ENCODE measurements at regions not wholly inside any gene's neighbourhood (a gene's known extent, or its start where the extent isn't known, plus 50 kb on each side); places are given as distances from the start of the nearest gene placed in this dataset.
"Not testable (repeated sequence)": the region's sequence is repeated elsewhere in the genome, so short reads cannot be mapped to it uniquely, and the experiment has no call there.

GRCh38 chr4:130008461-130008860 lies 912.5 kb downstream of the C4orf33 start:
- DNase-seq (ENCODE audit: low read depth): no peak

DNA sequence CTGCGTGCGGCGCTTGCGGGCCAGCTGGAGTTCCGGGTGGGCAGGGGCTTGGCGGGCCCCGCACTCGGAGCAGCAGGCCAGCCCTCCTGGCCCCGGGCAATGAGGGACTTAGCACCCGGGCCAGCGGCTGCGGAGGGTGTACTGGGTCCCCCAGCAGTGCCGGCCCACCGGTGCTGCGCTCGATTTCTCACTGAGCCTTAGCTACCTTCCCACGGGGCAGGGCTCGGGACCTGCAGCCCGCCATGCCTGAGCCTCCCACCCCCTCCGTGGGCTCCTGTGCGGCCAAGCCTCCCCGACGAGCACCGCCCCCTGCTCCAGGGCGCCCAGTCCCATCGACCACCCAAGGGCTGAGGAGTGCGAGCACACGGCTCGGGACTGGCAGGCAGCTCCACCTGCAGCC lies 916.9 kb downstream of the C4orf33 start:
- not testable (repeated sequence) for DNase-seq (ENCODE audit: low read depth)

- DNase-seq (ENCODE audit: low read depth): no peak
Observed at GRCh38 chr4:130021706-130022105, 925.8 kb downstream of the C4orf33 start.

DNA sequence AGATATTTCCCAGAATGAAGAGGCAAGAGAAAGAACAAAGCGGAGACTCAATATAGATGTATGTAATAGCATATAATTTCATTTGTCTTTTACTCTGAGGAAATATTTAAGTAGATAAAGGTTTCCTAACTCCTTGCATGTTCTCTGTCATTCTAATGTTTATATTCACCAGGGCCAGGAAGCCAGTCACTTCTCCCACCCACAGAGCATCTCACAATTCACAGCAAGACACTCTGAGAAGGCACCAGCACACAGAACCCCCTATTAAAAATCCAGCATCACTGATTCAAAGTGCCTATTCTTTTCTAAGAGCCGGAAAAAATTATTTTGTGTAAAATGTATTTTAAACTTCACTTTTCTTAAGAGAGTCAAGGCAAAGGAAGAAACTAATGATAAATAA lies 927.1 kb downstream of the C4orf33 start:
- no peak for DNase-seq (ENCODE audit: low read depth)

GRCh38 chr4:130025701-130026100 lies 929.7 kb downstream of the C4orf33 start:
- DNase-seq (ENCODE audit: low read depth): no peak

DNA sequence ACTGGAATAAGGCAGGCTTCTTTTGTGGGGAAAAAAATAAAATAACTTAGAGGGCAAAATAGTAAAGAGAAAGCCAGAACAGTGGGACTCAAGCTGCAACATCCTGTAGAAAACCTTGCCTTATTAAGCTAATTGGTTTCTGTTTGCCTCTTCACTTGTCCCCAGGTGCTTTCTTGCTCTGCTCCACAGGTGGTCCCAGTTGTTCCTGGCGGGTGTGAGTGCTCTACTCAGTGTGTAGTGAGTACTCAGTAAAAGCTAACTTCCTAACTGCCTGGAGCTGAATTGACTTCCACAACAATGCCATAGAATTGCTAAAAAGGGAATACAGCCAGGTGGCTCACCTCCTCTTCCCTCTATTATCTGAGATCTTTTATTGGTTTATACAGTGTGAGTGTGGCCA lies 930.2 kb downstream of the C4orf33 start:
- DNase-seq (ENCODE audit: low read depth): no peak

- DNase-seq (ENCODE audit: low read depth): no peak
Observed at GRCh38 chr4:130027973-130028372, 932.0 kb downstream of the C4orf33 start.

- no peak for DNase-seq (ENCODE audit: low read depth)
Observed at GRCh38 chr4:130028552-130028951, 932.6 kb downstream of the C4orf33 start.

DNA sequence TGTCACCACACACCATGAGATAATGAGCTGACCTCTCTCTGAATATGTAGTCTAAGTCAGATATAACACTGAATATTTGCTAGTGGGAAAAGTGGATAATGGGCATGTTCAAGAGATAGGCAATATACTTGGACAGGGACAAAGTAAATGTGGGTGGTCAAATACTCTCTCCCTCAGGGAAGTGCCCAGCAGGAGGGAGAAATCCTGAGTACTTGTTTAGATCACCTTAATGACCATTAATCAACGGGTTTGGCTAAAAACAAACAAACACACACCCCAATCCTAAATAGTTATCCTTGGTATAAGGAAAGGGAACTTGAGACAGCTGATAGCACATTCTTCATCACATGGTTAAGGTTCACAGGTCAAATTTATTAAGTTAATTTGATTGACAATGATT lies 933.5 kb downstream of the C4orf33 start:
- DNase-seq (ENCODE audit: low read depth): no peak

DNA sequence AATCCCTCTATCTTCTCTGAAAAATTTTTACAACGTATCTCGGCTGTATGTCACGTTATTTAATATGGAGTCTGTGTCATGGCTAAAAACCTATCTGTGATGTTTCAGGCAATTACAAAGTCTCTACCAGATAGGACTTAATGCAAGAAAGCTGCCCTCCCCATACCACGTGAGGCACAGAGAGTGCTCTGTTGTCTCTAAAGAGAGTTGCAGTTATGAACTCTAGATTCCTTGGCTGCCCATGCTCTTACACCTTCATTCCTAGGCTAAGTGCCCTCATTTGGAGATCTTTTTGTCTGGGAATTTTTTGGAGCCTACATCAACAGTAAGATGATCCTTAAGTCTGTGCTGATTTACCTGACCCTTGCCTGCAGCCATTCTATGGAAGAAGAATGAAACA lies 935.9 kb downstream of the C4orf33 start:
- no peak for DNase-seq (ENCODE audit: low read depth)

DNA sequence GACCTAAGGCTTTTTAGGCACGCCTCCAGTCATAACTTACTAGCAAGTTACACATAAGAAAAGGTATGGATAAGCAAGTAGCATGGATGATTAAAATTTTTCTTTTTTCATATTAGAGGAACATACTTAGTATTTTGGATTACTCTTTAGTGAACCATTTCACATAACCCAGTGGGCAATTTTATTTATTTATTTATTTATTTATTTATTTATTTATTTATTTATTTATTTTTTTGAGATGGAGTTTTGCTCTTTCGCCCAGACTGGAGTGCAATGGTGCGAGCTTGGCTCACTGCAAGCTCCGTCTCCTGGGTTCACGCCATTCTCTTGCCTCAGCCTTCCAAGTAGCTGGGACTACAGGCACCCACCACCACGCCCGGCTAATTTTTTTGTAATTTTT lies 937.7 kb downstream of the C4orf33 start:
- not testable (repeated sequence) for DNase-seq (ENCODE audit: low read depth)

- no peak for DNase-seq (ENCODE audit: low read depth)
Observed at GRCh38 chr4:130034876-130035275, 938.9 kb downstream of the C4orf33 start.

DNA sequence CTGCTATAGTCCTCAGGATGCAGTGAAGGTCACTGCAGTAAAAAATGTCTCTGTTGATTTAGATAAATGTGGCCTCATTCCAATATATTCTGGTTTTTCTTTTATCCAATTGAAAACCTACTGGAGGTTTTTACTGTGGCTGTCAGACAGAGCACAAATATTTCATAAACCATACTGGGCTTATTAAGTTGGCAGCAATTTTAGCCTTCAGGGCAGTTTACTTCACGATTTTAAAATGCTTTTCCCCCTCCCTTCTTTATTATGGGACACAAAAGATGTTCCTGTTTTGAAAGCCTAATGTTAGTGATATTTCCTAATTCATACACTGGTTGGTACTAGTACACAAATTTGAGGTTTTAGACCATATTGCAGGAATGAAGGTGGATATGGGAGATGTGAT lies 939.4 kb downstream of the C4orf33 start:
- DNase-seq (ENCODE audit: low read depth): no peak

DNA sequence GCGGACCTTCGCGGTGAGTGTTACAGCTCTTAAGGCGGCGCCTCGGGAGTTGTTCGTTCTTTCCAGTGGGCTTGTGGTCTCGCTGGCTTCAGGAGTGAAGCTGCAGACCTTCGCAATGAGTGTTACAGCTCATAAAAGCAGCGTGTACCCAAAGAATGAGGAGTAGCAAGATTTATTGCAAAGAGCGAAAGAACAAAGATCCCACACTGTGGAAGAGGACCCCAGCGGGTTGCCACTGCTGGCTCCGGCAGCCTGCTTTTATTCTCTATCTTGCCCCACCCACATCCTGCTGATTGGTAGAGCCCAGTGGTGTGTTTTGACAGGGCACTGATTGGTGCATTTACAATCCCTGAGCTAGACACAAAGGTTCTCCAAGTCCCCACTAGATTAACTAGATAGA lies 941.9 kb downstream of the C4orf33 start:
- DNase-seq (ENCODE audit: low read depth): not testable (repeated sequence)

DNA sequence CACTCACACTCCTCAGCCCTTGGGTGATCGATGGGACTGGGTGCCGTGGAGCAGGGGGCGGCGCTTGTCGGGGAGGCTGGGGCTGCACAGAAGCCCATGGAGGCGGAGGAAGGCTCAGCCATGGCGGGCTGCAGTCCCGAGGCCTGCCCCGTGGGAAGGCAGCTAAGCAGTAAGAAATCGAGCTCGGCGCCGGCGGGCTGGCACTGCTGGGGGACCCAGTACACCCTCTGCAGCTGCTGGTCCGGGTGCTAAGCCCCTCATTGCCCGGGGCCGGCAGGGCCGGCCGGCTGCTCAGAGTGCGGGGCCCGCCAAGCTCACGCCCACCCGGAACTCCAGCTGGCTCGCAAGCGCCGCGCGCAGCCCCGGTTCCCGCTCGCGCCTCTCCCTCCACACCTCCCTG lies 942.6 kb downstream of the C4orf33 start:
- DNase-seq (ENCODE audit: low read depth): not testable (repeated sequence)

DNA sequence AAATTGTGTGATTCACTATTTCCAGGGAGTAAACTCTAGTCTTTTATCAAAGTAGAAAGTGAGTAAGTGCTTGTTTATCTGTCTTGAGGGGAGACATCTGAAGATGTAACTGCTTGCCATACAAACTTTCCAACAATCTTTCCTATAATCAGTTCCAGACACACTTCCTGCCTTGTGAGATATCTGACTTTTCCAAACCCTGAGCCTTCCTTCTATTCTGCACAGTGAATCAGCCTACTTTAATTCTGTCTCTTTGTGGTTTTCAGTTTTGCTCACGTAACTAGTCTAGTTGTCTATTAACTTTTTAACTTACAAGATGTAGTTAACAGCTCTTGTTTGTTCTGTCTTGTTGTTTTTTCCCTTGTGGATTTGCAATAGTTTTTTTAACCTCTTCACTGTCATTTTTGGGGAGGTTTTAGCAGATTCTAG lies 947.8 kb downstream of the C4orf33 start:
- DNase-seq (ENCODE audit: low read depth): peak; percentile 21

GRCh38 chr4:130044788-130045531 lies 949.0 kb downstream of the C4orf33 start:
- no peak for DNase-seq (ENCODE audit: low read depth)

DNA sequence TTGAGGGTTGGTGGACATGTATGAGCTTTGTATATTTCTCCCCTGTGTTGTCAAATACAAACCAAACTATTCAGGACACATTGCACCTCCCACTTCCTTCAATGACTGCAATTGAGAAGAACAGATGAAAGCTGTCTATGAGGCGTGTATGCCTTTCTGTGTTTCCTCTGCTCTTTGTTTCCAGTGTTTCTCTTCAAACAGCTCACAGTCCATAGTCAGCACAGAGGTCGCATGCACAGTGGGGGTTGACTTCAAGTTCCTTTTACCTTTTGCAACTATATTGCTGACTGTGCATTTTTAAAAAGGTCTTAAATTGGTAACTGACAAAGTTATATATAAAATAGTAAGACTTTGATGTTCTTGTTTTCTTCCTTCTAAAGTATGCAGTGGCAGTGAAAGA lies 957.8 kb downstream of the C4orf33 start:
- no peak for DNase-seq (ENCODE audit: low read depth)

DNA sequence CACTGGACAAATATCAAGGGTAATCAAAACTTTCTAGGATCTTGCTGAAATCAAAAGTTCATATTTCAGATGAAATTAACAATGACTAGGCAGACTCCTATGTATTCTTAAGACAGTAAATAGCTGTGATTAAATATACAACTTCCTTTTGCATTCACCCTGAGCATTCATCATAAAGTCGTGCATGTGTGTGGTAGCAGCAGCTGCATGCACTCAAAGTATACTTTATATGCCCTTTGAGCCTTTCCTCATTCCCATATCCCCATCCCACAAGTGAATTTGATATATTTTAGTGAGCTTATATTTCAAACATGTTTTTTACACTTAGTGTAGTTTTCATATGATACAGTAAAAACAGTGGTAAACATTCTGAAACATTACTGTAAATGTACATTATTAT lies 959.0 kb downstream of the C4orf33 start:
- no peak for DNase-seq (ENCODE audit: low read depth)

- DNase-seq (ENCODE audit: low read depth): no peak
Observed at GRCh38 chr4:130056286-130056685, 960.3 kb downstream of the C4orf33 start.

- no peak for DNase-seq (ENCODE audit: low read depth)
Observed at GRCh38 chr4:130064471-130064870, 968.5 kb downstream of the C4orf33 start.

DNA sequence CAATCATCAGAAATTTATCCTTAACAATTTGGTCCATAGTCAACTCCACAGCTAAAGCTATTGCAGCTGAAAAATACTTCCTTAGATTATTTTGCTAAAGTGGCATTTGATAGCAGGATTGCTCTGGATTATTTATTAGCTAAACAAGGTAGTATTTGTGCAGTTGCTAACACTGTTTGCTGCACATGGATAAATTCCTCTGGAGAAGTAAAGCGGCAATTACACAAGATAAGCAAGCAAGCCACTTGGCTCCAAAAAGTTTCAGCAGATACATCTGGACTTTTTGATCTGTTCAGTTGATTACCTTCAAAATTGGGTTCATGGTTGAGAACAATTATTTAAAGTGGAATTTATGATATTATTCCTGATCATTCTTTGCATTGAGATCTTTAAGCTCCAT lies 971.5 kb downstream of the C4orf33 start:
- no peak for DNase-seq (ENCODE audit: low read depth)

DNA sequence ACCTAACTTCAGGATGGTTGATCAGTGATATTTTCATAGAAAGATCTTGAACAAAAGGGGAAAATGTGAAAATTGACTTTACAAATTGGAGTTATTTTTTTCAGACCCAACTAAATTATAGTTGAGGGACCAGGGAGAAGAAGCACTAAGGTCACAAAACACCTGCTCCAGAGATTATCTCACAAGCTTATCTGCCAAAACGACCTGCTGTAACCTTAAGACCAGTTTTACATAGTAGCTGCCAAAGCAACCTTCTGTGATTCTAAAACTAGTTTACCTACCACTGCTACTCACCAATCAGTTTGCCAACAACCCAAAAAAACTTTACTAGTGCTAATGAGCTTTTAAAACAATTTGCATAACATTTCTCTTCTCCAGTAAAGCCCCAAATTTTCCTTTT lies 972.1 kb downstream of the C4orf33 start:
- DNase-seq (ENCODE audit: low read depth): no peak

GRCh38 chr4:130071746-130072145 lies 975.8 kb downstream of the C4orf33 start:
- DNase-seq (ENCODE audit: low read depth): no peak

Data from GM04503 (cell line).